ENCODE measurements at regions not wholly inside any gene's neighbourhood (a gene's known extent, or its start where the extent isn't known, plus 50 kb on each side); places are given as distances from the start of the nearest gene placed in this dataset.

GRCh38 chrX:14228611-14229010 is 198.9 kb upstream of the GEMIN8 start:
- no peak for TF ChIP-seq CTCF (IDR thresholded peaks at IDR 0.05)
- DNase-seq (no peak), ATAC-seq (no peak)
- H3K4me3 ChIP-seq: no peak overlapping the region
- no peaks in the 10 kb centered on the region for H3K9me3 ChIP-seq
- H3K4me1 ChIP-seq (ENCODE audit: low read depth): no peaks in the 10 kb centered on the region
- intact Hi-C loops (cut with DNase I, micrococcal nuclease): no loop called here
- no peaks in the 10 kb centered on the region for H3K36me3 ChIP-seq (ENCODE audit: low read depth)

GRCh38 chrX:14220386-14220944 is 190.8 kb upstream of the GEMIN8 start:
- Histone ChIP-seq H3K4me1 (ENCODE audit: low read depth) (no peaks in the 10 kb centered on the region), H3K4me3 (no peak overlapping the region), H3K36me3 (ENCODE audit: low read depth) (no peaks in the 10 kb centered on the region), H3K9me3 (no peaks in the 10 kb centered on the region)
- intact Hi-C loops (cut with DNase I, micrococcal nuclease): no loop called here
- TF ChIP-seq CTCF (IDR thresholded peaks at IDR 0.05): no peak
- no peak for ATAC-seq
- DNase-seq: no peak

- no peak for TF ChIP-seq CTCF (IDR thresholded peaks at IDR 0.05)
- ATAC-seq (peak; percentile 40), DNase-seq (no peak)
- H3K9me3 ChIP-seq: no peaks in the 10 kb centered on the region
- intact Hi-C loops (cut with DNase I, micrococcal nuclease): no loop called here
- H3K4me3 ChIP-seq: no peak overlapping the region
- no peaks in the 10 kb centered on the region for H3K4me1 ChIP-seq (ENCODE audit: low read depth)
- no peaks in the 10 kb centered on the region for H3K36me3 ChIP-seq (ENCODE audit: low read depth)
Observed at GRCh38 chrX:14209034-14209433, 179.3 kb upstream of the GEMIN8 start.

GRCh38 chrX:14194711-14195110 is 165.0 kb upstream of the GEMIN8 start:
- ATAC-seq (no peak), DNase-seq (no peak)
- Histone ChIP-seq H3K36me3 (ENCODE audit: low read depth) (no peaks in the 10 kb centered on the region), H3K4me3 (no peak overlapping the region), H3K9me3 (no peaks in the 10 kb centered on the region), H3K4me1 (ENCODE audit: low read depth) (no peaks in the 10 kb centered on the region)
- intact Hi-C loops (cut with DNase I, micrococcal nuclease): no loop called here
- TF ChIP-seq CTCF (IDR thresholded peaks at IDR 0.05): no peak

- Histone ChIP-seq H3K4me1 (ENCODE audit: low read depth) (no peaks in the 10 kb centered on the region), H3K9me3 (no peaks in the 10 kb centered on the region), H3K36me3 (ENCODE audit: low read depth) (no peaks in the 10 kb centered on the region), H3K4me3 (no peak overlapping the region)
- intact Hi-C loops (cut with DNase I, micrococcal nuclease): no loop called here
- TF ChIP-seq CTCF (IDR thresholded peaks at IDR 0.05): no peak
- no peak for ATAC-seq
- DNase-seq: no peak
Observed at GRCh38 chrX:14193547-14193946, 163.9 kb upstream of the GEMIN8 start.

GRCh38 chrX:14173873-14174272 is 144.2 kb upstream of the GEMIN8 start:
- Histone ChIP-seq H3K9me3 (no peaks in the 10 kb centered on the region), H3K4me3 (no peak overlapping the region), H3K4me1 (ENCODE audit: low read depth) (no peaks in the 10 kb centered on the region), H3K36me3 (ENCODE audit: low read depth) (no peaks in the 10 kb centered on the region)
- DNase-seq (no peak), ATAC-seq (peak; percentile 25)
- intact Hi-C loops (cut with DNase I, micrococcal nuclease): no loop called here
- no peak for TF ChIP-seq CTCF (IDR thresholded peaks at IDR 0.05)

All from mucosa of descending colon (tissue), 3 donors.